NCI-H1048 (cell line): ENCODE measurements at regions not wholly inside any gene's neighbourhood (a gene's known extent, or its start where the extent isn't known, plus 50 kb on each side); places are given as distances from the start of the nearest gene placed in this dataset.

Experiments
- DNase-seq: peaks from one replicate; lab custom pipeline; 2025; lab: John Stamatoyannopoulos, UW

DNA sequence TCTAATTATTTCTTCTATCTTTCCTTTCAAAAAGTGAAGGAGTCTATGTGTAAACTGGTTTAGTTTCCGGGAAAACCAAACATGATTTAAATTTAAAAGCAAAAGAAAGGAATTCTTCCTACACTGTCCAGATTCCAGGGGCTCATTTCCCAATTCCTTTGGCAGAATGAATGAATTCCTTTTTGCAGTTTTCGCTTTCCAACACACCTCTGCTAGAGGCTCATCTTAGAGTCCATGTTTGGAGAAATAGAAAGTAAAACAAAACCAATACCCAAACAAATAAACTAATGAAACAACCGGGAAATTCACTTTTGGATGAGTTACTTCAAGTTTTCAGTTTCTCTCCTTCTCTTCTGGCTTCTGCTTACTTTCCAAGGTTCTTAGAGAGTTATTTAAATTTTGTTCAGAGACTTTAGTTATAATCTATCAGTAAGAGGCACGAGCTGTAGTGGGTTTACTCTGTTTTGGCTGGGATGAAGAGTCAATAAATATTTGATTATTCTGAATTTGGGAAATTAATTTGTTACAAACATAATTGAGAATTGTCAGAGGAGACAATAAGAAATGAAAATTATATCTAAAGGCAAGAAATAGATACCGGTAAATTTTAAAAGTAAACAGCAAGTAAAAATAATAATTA is 365.0 kb upstream of the CDH9 start:
- no peak for DNase-seq

DNA sequence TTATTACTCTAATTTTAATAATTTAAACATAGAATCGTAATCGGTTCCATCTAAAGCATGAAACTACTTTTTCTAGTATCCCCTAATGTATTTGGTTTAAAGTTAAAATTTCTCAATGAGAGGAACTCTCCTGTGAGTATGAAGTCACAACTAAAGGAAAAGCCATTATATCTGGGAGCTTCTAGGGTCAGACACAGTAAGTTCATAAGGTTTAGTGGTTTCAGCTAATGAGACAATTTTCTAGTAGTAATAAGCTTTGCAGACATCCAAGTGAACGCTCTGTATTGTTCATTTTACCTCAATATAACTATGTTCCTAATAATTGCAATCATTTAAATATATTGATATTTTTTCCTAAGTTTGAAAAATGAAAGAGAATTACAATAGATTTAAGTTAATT is 364.4 kb upstream of the CDH9 start:
- DNase-seq = no peak

DNA sequence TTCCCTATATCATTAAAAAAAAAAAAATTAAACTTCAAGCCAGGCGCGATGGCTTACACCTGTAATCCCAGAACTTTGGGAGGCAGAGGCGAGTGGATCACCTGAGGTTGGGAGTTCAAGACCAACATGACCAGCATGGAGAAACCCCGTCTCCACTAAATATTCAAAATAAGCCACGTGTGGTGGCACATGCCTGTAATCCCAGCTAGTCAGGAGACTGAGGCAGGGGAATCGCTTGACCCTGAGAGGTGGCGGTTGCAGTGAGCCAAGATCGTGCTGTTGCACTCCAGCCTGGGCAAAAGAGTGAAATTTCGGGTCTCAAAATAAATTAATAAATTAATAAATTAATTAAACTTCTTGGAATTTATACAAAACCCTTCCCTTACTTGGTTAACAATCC is 358.6 kb upstream of the CDH9 start:
- no peak for DNase-seq

- DNase-seq = no peak
Observed at GRCh38 chr5:27392716-27393115, 354.3 kb upstream of the CDH9 start.

- no peak for DNase-seq
Observed at GRCh38 chr5:27389696-27390095, 351.3 kb upstream of the CDH9 start.

DNA sequence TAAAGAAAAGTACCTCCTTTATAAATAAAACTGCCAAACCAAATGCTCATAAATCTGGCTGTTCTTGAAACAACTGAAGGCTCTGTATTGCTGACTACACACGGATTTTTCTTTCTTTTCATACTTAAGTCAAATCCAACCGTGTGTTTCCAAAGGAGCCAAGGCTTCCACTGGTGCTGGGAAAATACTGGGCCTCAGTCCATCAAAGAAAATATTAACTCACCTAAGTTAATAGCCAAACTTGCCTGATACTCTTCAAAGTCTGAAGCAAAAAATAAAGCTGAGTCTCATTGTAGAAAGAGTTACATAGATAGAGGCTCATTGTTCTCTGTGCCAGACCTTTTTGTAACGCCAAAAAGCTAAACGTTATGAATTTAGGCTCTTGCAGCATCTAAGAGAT is 350.4 kb upstream of the CDH9 start:
- no peak for DNase-seq

GRCh38 chr5:27387535-27388073 is 349.2 kb upstream of the CDH9 start:
- DNase-seq = no peak

- no peak for DNase-seq
Observed at GRCh38 chr5:27381686-27382085, 343.3 kb upstream of the CDH9 start.

DNA sequence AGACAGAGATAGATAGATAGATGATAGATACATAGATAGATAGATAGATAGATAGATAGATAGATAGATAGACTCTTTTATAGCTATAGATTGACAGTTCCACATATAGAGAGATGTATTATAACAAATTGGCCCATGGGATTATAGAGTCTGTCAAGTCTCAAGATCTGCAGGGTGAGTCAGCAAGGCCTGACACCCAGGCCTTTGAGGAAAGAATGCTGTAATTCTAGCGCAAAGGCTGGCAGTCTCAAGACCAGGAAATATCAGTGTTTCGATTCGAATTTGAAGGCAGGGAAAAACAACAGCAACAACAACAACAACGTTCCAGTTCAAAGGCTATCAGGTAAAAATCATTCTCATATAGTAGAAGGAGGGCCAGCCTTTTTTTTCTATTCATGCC is 339.2 kb upstream of the CDH9 start:
- DNase-seq = no peak

- no peak for DNase-seq
Observed at GRCh38 chr5:27353970-27354369, 315.6 kb upstream of the CDH9 start.

DNA sequence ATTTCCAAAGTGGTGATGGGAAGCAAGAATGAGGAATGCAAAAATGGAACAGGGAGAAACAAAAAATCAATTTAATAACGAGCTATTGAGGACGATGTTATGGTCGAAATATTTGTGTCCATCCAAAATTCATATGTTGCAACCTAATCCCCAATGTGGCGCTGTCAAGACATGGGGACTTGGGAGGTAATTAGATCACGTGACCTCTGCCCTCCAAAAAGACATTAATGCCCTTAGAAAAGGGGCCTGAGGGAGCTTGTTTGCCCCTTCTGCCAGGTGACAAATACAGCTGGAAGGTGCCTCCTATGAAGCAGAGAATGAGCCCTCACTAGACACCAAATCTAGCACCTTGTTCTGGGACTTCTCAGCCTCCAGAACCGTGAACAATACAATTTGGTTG is 315.2 kb upstream of the CDH9 start:
- DNase-seq = no peak

- no peak for DNase-seq
Observed at GRCh38 chr5:27341342-27341741, 303.0 kb upstream of the CDH9 start.

GRCh38 chr5:27336817-27337216 is 298.4 kb upstream of the CDH9 start:
- no peak for DNase-seq

GRCh38 chr5:27328480-27328879 is 290.1 kb upstream of the CDH9 start:
- no peak for DNase-seq

DNA sequence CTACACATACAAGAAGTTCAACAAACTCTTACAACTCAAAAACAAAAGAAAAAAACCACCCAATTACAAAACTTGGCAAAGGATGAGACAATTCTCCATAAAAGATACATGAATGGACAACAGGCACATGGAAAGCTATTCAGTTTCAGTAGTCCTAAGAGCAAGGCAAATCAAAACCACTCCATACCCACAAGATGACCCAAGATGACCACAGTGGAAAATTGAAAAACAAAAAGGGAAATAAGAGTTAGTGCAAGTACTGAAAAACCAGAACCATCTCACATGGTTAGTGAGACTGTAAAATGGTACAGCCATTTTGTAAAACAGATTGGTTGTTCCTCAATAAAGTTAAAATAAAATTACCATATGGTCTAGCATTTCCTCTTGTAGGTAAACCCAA is 287.1 kb upstream of the CDH9 start:
- no peak for DNase-seq

DNA sequence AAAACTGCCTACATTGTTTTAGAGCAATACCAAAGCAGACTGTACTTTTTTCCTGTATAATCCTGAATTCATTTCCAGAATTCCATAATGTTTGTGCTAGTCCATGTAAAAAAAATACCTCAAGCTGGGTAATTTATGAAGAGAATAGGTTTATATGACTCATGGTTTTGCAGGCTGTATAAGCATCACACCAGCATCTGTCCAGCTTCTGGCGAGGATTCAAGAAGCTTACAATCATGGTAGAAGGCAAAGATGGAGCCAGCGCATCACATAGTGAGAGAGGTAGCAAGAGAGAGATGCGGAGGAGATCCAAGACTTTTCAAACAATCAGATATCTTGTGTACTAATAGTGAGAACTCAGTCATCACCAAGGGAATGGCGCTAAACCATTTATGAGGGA is 280.3 kb upstream of the CDH9 start:
- no peak for DNase-seq

- DNase-seq = no peak
Observed at GRCh38 chr5:27316271-27316650, 277.9 kb upstream of the CDH9 start.

DNA sequence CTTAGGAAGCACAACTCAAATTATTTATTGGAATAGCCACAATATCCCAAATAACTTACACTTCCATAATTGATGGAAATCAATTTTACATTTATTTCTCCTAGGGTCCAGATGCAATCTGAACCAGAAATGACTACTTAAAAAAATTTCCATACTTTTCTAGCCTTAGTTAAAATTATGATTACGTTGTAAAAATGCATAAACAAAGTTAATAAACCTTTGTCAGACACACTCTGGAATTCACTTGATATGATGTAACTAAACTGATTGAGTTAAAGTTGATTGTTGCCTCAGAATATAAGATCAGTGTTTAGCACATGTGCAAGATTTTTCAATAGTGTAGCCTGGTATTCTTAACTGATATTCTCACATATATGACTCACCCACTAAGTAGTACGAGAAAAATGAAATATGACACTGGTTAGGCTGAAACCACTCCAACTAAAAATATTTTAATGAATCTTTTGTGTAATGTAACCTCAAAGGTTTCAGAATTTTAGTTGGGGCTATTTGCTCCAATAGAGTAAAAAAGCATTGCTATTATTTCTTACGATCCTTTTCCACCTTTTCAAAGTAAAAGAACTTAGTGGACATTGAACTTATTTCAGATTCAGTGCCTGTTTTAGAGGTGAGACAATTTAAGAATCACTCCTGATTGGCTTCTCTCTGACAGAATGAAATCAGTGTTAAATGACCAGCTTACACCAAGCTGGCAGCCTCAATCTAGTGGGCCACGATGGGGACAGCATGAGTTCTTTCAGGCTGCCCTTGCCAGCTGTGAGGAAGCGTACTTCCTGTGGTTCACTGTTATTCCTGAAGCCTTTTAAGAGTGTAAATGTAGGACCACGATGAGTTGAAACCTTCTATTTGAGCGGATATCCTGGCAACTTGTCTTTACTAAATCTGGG is 277.2 kb upstream of the CDH9 start:
- DNase-seq = no peak

DNA sequence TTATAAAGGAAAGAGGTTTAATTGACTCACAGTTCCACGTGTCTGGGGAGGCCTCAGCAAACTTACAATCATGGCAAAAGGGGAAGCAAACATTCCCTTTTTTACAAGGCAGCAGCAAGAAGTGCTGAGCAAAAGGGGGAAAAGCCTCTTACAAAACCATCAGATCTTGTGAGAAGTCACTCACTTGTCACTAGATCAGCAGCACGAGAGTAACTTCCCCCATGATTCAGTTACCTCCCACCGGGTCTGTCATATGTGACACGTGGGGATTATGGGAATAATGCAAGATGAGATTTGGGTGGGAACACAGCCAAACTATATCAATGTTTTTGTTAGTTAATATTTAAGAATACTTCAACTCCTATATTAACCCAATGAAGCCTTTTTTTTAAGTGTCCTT is 275.2 kb upstream of the CDH9 start:
- DNase-seq = no peak

DNA sequence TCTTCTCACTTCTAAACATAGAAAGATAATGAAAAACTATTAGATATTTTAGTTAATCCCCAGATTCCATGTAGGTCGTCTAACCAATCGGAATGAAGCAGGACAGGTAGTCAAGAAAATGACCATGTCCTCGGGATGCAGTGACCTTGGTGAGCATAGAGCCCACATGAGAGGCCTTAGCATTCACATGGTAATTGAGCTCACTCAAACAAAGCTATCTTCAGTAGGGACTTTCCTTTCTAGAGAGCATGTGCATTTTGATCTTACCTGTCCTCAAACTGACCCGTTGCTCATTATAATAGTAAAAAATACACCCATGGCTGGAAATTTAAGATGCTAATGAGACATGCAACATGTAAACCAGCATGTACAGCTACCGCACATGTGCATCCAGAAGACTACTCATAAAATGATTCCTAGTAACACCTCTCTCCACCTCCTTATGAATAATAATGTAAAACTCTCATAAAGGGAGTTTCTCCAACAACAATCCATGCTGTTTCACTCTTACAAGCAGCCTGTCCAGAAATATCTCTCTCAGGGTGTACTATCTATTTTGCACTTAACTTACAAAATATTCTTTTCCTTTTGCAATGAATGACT is 274.0 kb upstream of the CDH9 start:
- DNase-seq = no peak

GRCh38 chr5:27311544-27311943 is 273.2 kb upstream of the CDH9 start:
- DNase-seq = no peak

DNA sequence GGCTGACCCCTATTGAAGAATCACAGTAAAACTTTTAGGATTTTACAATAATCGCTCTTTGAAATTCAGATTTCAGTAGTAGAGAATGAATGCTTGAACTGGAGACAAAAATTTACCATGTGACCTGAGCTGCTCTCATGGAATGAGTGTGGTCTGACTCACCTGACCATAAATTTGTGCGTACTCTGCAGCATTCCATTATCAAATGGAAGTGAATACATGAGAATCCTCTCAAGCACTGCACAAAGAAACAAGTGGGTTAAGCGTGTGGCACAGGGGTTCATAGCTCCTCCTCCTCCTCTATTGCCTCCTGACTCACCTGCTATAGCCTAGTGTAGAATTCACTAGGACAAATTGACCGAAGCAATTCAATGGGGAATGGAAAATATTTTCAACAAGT is 269.8 kb upstream of the CDH9 start:
- no peak for DNase-seq

- no peak for DNase-seq
Observed at GRCh38 chr5:27290172-27290571, 251.8 kb upstream of the CDH9 start.
